Endothelial cell of umbilical vein (primary cell): ENCODE measurements at regions not wholly inside any gene's neighbourhood (a gene's known extent, or its start where the extent isn't known, plus 50 kb on each side); places are given as distances from the start of the nearest gene placed in this dataset.

ENCODE experiments used
- BruUV-seq: library from RNA; stranded (reverse); fragments of 400-500 nt; replicated peaks from 2 replicates; lab custom pipeline; 2021; lab: Mats Ljungman, UMichigan
- CTCF ChIA-PET: fragments of 300-600, 350-600 bp; sonication (Branson Sonifier 250); formaldehyde crosslinking; loops from one replicate; lab custom pipeline; 2021; ENCODE audit warnings: antibody characterized with exemption, inconsistent platforms; lab: Charles Lee
- POLR2A ChIA-PET: fragments of 300-600, 350-600 bp; sonication (Branson Sonifier 250); formaldehyde crosslinking; loops from one replicate; lab custom pipeline; 2021; ENCODE audit warnings: antibody characterized with exemption, inconsistent platforms; lab: Charles Lee
- DNase-seq: peaks from one replicate; pipeline ENCODE4 v3.0.0-alpha.2; 2011; ENCODE audit warnings: low read depth, low spot score
- FAIRE-seq: peaks from 2 replicates; lab custom pipeline; 2011; peaks lifted over from hg19 to GRCh38; lab: Jason Lieb, UNC
- H2AFZ ChIP-seq: 2 replicates; pipeline ENCODE4 v1.6.0; 2012; ENCODE audit warnings: low read depth, low read length, control low read depth, inconsistent platforms
- H3K27ac ChIP-seq: 2 replicates; pipeline ENCODE4 v1.5.1; 2011; ENCODE audit warnings: low read depth, mild to moderate bottlenecking, control low read depth, low read length, moderate library complexity; ENCODE audit not compliant: insufficient read depth
- H3K27me3 ChIP-seq, 2 experiments: 2 replicates each; pipeline versions ENCODE4 v1.6.0 to v1.6.1; 2011; ENCODE audit warnings: low read length in 2 of 2, mixed read lengths in 1 of 2; ENCODE audit not compliant: control insufficient read depth in 2 of 2, insufficient read depth in 2 of 2
- H3K36me3 ChIP-seq, 2 experiments: 2 replicates in 1 of 2; 3 replicates in 1 of 2; pipeline ENCODE4 v1.5.1; 2011; ENCODE audit warnings: low read length in 2 of 2, mild to moderate bottlenecking in 1 of 2, moderate library complexity in 1 of 2; ENCODE audit not compliant: control insufficient read depth in 2 of 2, insufficient read depth in 2 of 2; ENCODE audit errors: extremely low read depth in 1 of 2
- H3K4me1 ChIP-seq: 3 replicates; pipeline ENCODE4 v1.5.1; 2011; ENCODE audit warnings: mild to moderate bottlenecking, low read length; ENCODE audit not compliant: control insufficient read depth, insufficient read depth; ENCODE audit errors: extremely low read depth
- H3K4me2 ChIP-seq: 2 replicates; pipeline ENCODE4 v1.6.1; 2011; ENCODE audit warnings: low read length, control low read depth, mixed read lengths; ENCODE audit not compliant: insufficient read depth
- H3K4me3 ChIP-seq, 3 experiments: fragments of 200-600 bp in 1 of 3; sonication (generic), shearing (Covaris generic) in 1 of 3; replicated peaks in 1 of 3; 2 replicates each; pipeline ENCODE4 v1.5.1; 2011 to 2016; ENCODE audit warnings: control low read depth in 3 of 3, low read length in 3 of 3, mild to moderate bottlenecking in 2 of 3, inconsistent platforms in 1 of 3, low read depth in 1 of 3, moderate library complexity in 1 of 3; ENCODE audit not compliant: insufficient read depth in 1 of 3
- H3K79me2 ChIP-seq: 2 replicates; pipeline ENCODE4 v1.6.0; 2012; ENCODE audit warnings: low read length, inconsistent platforms; ENCODE audit not compliant: control insufficient read depth, insufficient read depth
- H3K9ac ChIP-seq: replicated peaks from 2 replicates; pipeline ENCODE3; 2011; ENCODE audit warnings: low read length, control low read depth; ENCODE audit not compliant: insufficient read depth; ENCODE audit errors: extremely low read depth
- H3K9me1 ChIP-seq: replicated peaks from 3 replicates; pipeline ENCODE4 v1.6.0; 2011; ENCODE audit warnings: mild to moderate bottlenecking, low read length; ENCODE audit not compliant: control insufficient read depth, insufficient read depth; ENCODE audit errors: extremely low read depth
- H3K9me3 ChIP-seq: replicated peaks from 2 replicates; pipeline ENCODE4 v1.5.1; 2012; ENCODE audit warnings: low read length, inconsistent platforms; ENCODE audit not compliant: control insufficient read depth, insufficient read depth
- H4K20me1 ChIP-seq: replicated peaks from 2 replicates; pipeline ENCODE3; 2011; ENCODE audit warnings: mild to moderate bottlenecking, low read length; ENCODE audit not compliant: control insufficient read depth, insufficient read depth; ENCODE audit errors: extremely low read depth
- FOS ChIP-seq: IDR thresholded peaks from 2 replicates; pipeline ENCODE4 v1.6.1; 2011; ENCODE audit warnings: mild to moderate bottlenecking, low read length, moderate library complexity, borderline replicate concordance; ENCODE audit not compliant: insufficient read depth
- JUN ChIP-seq: IDR thresholded peaks from 2 replicates; pipeline ENCODE4 v1.6.1; 2011; ENCODE audit warnings: borderline replicate concordance, low read depth; ENCODE audit not compliant: insufficient read length, insufficient read depth
- MAX ChIP-seq: IDR thresholded peaks from 2 replicates; pipeline ENCODE4 v1.6.1; 2011; ENCODE audit not compliant: insufficient read depth, insufficient read length
- MYC ChIP-seq: IDR thresholded peaks from one replicate; pipeline ENCODE4 v1.6.1; 2011; ENCODE audit warnings: mild to moderate bottlenecking, low read depth, low read length
- POLR2A ChIP-seq: IDR thresholded peaks from 2 replicates; pipeline ENCODE4 v1.6.1; 2012; ENCODE audit warnings: low read depth, mild to moderate bottlenecking, control low read depth, low read length
- dilution Hi-C: fragments of 300-500 bp; cut with MboI; formaldehyde crosslinking; loops from one replicate; pipeline ENCODE4 v1.15.0; 2019; ENCODE audit warnings: low sequenced_read_pairs; ENCODE audit not compliant: extremely low pct_ligation_motif_present
- intact Hi-C: fragments of 100-400 bp; cut with micrococcal nuclease; formaldehyde crosslinking; loops from one replicate; pipeline ENCODE4 v1.10.0; 2022

- dilution Hi-C loops (no loop called here), intact Hi-C loops (no loop called here)
- FAIRE-seq (no peak), DNase-seq (no peak)
- no peak overlapping the region for H2AFZ ChIP-seq
- peaks cover 18% of the 10 kb centered on the region for H3K4me1 ChIP-seq
- peaks cover 0 to 2% of the 10 kb centered on the region in 2 experiments for H3K27me3 ChIP-seq
- ChIA-PET POLR2A (no interaction called here), CTCF (interaction anchor here (0.6 to 2.0 kb wide), 2 partner anchors 65 to 182 kb away, joined by 3 to 6 read pairs; no protein-coding TSS in a partner anchor)
- no TSS peak for BruUV-seq
- H3K79me2 ChIP-seq = no peaks in the 10 kb centered on the region
- TF ChIP-seq POLR2A = no peak
- no peak for TF ChIP-seq JUN
- no peak overlapping the region for H3K4me2 ChIP-seq
- H3K9me1 ChIP-seq = no peaks in the 10 kb centered on the region
- no peak overlapping the region for H3K9ac ChIP-seq
- H3K36me3 ChIP-seq = no peaks in the 10 kb centered on the region
- no peak overlapping the region for H3K27ac ChIP-seq
- no peaks in the 10 kb centered on the region for H3K9me3 ChIP-seq
- no peak overlapping the region for H3K4me3 ChIP-seq
- no peaks in the 10 kb centered on the region for H4K20me1 ChIP-seq
Observed at GRCh38 chr2:39528701-39529100, 91.6 kb upstream of the MAP4K3 start.

- Histone ChIP-seq H3K9ac (no peak overlapping the region), H3K4me3 (no peak overlapping the region), H4K20me1 (no peaks in the 10 kb centered on the region), H3K4me1 (peaks cover 13% of the 10 kb centered on the region), H3K4me2 (peak overlapping the region; percentile 52), H2AFZ (no peak overlapping the region), H3K27ac (no peak overlapping the region), H3K9me1 (no peaks in the 10 kb centered on the region), H3K36me3 (no peaks in the 10 kb centered on the region), H3K9me3 (no peaks in the 10 kb centered on the region), H3K79me2 (no peaks in the 10 kb centered on the region), H3K27me3 (peaks cover 0 to 3% of the 10 kb centered on the region in 2 experiments)
- POLR2A ChIA-PET = interaction anchor here (0.6 to 1.2 kb wide), 2 partner anchors 13 to 46 kb away, joined by 4 read pairs; no protein-coding TSS in a partner anchor
- no TSS peak for BruUV-seq
- TF ChIP-seq FOS (no peak), MYC (no peak), POLR2A (no peak), MAX (no peak)
- CTCF ChIA-PET = interaction anchor here (0.7 to 3.6 kb wide), 10 partner anchors 10 to 200 kb away, joined by 3 to 22 read pairs (median 4); no protein-coding TSS in a partner anchor
- dilution Hi-C loops (no loop called here), intact Hi-C loops (loop anchor here (1.0 kb wide), 1 partner anchor 14 kb away; no protein-coding TSS in a partner anchor)
- FAIRE-seq = no peak
- DNase-seq = no peak
Observed at GRCh38 chr2:39529836-39530235, 92.8 kb upstream of the MAP4K3 start.
